DMS53 (cell line): ENCODE measurements at regions not wholly inside any gene's neighbourhood (a gene's known extent, or its start where the extent isn't known, plus 50 kb on each side); places are given as distances from the start of the nearest gene placed in this dataset.
A peak's percentile ranks its signal among the peaks of the same experiment; 100 is the strongest.
"Not testable (repeated sequence)": the region's sequence is repeated elsewhere in the genome, so short reads cannot be mapped to it uniquely, and the experiment has no call there.

Experiments
- DNase-seq: peaks from one replicate; lab custom pipeline; 2025; lab: John Stamatoyannopoulos, UW

DNA sequence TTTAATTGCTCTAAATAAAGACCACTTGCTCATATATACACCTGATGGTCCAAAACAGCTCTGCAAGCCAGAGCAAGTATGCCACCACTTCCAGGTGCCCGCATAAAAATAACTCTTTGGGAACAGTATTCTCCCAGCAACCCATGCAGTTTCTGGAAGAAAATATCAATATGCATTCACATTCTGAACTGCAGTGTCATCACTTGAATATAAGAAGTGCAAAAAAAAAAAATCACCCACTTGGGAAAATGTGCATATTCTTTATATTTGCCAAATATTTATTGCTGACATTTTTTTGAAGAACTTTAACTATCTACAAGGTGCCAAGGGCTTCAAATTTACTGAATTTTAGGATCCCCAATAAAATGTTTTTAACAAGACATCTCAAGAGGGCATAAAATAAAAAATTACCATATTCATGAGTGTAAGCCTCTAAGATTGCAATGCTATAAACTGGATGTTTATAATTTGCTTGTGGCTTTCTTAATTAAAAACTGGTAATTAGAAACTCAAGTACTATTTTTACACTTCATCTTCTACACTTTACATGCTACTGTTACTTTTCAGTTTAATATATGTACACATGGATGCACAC, 360.6 kb upstream of the HNRNPA3 start:
- DNase-seq, result no peak

DNA sequence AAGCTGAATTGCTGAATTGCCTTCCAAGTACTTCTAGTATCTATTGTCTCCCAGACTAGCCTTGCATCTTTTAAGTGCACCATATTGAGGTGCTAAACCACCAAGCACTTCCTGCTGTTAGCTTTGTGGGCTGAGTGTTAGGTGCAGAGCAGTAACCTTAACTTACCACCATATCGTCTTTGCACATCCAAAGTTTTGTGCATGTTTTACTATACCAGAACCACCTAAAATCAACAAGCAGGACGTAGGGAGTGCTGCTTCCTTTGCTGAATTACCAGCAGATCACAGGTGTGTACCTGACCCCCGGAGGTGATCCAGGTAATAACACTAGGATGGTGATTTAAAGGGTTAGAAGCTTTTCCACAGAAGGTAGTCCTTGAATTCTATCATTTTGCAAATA, 359.9 kb upstream of the HNRNPA3 start:
- peak; percentile 74 for DNase-seq

DNA sequence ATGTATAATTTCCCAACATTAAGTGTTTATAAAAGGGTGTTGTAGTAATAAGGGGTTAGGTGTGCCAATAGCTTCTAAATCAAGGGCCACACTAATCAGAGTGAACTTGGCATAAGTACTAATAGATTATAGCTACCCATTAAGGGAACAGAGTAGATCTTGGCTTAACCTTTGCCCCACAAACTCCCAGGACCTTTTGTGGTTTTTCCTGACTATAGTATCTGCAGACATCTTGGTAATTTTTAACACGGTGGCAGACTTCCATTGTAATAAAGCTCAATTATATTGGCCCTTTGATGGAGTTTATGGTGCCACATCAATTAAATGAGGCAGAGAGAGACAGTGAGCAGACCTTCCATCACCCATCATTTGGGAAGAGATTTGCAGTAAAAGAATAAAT, 358.5 kb upstream of the HNRNPA3 start:
- DNase-seq, result no peak

DNA sequence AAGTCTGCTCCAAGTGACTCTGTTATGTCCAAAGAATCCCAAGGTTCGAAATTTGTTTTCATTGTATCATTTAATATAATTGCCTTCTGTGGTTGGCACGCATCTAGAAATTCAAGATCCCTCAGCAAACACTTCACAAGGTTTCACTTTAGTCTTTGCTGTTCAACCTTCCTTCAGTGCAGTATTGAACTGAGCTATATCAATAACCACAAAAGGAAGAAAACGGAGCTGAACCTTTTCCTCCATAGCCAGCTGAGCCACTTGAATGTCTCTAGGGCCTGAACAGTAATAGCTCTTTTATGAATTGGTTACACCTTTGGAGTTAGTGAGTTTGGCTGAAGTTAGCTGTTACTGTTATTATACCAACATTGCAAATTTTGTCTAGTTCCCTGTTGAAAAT, 357.7 kb upstream of the HNRNPA3 start:
- DNase-seq, result peak; percentile 54

DNA sequence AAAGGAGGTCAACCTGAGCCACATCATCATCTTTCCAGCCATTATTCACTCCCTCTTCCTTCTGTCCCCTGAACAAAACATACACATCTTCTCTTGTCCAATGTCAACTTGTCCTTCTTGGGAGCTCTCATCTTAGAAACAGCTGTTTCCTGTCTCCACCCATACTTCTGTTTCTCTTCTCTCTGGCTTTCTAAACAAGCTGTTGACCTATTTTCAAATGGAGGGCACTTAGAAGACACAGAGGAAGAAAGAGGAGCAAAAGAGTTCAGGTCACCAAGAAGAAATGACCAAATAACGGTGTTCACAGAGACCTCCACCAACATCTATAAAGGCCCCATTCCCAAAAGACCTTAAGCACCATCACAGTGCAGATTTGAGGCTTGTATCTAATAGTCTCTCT, 355.9 kb upstream of the HNRNPA3 start:
- peak; percentile 33 for DNase-seq

DNA sequence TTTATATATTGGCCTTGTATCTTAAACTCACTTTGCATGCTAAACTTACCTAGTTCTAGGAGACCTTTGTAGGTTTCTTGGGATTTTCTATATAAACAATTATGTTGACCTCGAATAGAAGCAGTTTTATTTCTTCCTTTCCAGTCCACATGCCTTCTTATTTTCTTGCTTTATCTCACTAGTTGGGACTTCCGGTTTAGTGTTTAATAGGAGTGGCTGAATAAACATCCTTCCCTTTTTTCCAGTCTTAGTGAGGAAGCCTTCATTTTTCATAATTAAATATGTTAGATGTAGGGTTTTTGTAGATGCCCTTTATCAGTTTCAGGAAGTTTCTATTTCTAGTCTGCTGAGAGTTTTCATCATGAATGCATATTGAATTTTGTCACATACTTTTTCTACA, 347.3 kb upstream of the HNRNPA3 start:
- no peak for DNase-seq

DNA sequence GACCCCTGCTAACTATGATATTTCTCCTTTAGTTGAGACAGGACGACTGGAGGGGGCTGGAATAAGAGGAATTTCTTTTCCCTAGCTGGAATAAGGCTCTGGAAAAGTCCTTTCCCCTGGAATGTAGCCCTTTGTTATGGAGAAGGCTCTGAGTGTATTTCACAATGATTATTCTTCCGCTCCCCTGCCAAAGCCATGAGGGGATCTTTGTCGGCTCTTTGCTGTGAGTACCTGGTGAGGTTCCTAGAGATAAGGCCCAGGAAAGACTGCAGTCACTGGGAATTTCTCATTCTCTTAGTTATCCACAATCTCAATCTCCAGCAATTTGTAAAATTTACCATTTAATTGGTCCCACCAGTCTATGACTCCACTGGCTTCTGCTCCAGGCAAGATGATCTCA, 340.2 kb upstream of the HNRNPA3 start:
- no peak for DNase-seq

DNA sequence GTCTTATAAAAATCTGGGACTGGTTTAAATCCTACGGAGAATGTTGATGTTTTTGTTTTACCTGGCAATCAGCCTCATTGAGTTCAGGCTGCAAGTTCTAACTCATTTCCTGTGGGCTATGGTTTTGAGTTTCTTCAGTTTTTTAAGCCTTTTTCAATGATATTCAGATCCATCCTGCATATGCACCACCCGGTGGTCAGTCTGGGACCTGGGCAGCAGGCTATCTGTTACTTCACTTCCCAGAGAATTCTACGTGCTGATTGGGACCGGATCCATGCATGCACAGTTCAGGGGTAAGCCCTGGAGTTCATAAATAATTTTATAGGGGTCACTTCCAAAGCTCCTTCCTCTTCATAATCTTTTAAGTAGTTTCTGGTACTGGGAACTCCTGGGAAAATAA, 339.2 kb upstream of the HNRNPA3 start:
- DNase-seq, result peak; percentile 43

DNA sequence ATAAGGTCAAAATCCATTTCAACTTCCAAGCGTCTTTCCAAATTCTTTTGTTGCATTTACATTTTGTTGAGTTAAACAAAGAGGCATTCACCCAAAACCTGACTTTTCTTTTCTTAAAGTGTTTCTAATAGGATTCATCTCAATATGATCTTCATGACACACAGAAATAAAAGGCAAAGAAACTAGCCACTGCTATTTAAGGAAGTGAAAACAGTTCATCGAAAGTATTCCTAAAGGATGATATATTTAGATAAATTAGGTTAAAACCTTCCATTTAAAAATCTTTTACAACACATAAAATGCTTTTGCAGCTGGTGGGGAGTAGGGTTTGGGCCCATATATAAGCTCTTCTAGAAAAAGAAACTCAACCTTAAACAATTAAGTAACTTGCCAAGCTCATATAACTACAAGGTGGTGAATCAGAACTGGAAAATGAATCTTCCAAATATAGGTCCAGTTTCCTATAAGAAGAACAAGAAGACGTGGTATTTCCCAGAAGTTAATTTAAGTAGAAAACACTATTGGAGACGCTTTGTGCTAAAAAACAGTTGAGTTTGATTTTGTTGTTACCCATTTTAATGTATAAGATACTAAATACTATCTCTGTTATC, 336.0 kb upstream of the HNRNPA3 start:
- DNase-seq, result no peak

DNA sequence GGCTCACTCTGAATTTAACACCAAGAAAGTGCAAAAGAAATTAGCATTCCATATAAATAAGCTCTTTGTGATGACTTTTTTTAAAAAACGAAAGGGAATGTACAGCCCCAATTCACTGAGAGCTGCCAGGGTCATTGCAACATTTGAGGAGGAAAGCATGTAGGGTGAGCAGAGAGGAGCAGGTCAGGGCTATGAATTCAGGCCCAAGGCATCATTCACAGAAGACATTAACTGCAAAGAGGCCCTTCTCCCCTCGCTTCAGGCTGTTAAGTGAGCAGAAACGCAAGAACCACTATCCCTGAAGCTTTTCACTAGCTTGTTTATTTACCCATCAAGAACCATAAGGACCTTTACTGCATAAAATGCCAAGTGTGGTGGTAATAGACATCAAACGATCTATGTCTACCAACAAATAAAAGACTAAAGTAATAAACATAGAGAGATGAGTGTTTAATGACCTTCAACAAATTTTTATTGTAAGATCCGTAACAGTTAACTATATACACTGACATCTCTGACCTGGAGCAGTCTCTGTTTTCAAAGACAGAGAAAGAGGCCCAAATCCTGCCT, 333.1 kb upstream of the HNRNPA3 start:
- DNase-seq, result no peak

DNA sequence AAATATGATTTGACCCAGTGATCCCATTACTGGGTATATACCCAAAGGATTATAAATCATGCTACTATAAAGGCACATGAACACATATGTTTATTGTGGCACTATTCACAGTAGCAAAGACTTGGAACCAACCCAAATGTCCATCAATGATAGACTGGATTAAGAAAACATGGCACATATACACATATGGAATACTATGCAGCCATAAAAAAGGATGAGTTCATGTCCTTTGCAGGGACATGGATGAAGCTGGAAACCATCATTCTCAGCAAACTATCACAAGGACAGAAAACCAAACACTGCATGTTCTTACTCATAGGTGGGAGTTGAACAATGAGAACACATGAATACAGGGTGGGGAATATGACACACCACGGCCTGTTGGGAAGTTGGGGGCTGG, 330.5 kb upstream of the HNRNPA3 start:
- not testable (repeated sequence) for DNase-seq

DNA sequence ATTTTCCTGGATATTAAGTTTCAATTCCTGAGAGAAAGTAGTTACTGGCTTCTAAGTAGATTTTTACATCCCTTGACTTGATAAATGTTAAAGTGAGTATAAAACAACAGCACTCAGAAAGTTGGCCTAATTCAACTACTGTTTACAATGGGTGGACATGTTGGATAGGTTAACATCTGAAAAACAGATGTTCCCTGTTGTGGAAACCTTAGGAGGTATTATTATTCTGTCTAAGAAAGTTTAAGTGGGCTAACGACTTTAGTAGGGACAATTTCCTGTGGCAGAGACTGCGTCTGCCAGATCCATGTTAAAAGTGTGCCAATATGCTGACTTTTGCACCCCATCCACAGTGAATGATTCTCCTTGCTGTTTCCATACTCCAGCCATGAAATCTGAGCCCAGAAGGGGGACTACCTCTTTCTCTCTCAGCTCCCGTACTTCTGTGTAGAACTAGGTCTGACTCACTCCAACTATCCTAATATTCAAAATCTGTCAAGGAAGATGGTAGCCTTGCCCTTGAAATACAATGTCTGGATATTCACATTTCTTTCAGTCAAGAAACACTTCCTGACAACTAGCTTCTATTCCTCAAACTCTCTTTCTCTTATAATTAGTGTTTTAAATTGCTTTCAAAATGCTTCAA, 327.5 kb upstream of the HNRNPA3 start:
- DNase-seq, result no peak

DNA sequence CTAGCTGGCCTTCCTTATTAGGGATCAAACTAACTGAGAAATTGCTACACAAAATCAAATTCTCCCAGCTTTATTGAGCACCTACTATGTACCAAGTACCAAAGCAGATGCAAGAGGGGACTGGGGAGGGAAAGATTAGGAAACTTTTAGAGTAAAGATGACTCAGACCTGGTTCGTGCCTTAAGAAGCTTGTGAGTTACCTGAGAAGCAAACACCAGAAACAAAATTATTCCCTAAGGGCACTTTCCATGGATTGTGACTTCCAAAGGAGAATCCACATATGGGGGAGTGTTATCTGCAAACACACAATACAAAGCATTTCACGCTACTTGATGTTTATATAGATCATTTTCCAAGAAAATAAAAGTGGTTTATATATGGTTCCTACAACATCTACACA, 326.9 kb upstream of the HNRNPA3 start:
- no peak for DNase-seq

DNA sequence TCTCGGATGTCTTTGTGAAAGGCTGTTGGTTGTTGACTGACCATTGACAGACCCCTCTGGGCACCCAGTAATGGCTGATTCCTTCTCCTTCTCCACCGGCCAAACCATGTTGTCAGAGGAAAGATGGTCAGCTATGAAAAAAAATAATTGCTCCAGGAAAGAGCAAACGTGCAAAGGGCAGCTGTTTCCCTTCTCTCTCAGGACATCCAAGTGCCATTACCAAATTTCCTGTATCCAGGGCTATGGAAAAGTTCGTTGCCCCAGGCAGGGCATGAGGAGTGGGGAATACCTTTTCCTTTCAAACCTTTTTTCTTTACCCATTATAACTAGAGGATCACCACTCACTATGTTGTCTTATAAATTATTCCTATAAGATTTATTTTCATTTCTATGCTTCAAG, 321.5 kb upstream of the HNRNPA3 start:
- DNase-seq, result peak; percentile 41

DNA sequence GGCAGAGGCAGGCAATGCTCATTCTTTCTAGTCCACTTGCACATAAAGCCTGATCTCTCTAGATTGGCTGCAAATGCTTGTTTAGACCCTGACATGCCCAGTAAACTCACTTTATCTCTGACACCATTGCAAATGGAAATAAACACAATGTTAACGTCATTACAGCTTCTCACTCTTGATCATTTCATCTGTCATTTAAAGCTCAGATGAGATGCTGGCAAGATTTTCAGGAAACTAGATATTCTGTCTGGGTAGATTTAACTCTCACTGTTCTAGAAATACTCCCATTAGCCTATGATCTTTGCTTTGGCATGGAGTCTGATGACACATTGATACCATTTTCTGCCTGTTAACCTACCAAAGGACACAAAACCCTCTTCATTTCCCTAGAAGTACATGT, 320.7 kb upstream of the HNRNPA3 start:
- peak; percentile 51 for DNase-seq

DNA sequence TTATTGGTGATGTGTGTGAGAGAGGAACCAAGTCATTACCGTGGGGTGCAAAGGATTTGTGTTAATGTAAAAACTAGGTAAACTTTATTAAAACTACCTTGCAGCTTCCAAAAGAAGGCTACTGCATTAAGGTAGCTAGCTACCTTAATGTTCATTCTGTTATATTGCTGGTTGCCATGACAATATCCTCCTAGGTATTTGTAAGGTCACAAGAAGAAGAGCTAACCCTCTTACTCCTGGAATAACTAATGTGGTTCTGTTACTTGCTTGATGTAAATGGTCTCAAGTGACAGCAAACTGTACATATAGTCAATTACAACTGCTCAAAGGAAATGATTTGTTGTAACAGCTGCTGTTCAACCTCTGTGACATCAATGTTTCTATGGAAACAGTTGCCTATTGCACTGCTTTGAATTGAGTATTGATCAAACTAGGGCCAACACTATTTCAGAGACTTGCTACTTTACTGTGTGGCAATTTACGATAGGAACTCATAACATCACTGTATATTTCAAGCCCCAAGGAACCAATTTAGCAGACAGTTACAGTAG, 319.8 kb upstream of the HNRNPA3 start:
- DNase-seq, result peak; percentile 96

DNA sequence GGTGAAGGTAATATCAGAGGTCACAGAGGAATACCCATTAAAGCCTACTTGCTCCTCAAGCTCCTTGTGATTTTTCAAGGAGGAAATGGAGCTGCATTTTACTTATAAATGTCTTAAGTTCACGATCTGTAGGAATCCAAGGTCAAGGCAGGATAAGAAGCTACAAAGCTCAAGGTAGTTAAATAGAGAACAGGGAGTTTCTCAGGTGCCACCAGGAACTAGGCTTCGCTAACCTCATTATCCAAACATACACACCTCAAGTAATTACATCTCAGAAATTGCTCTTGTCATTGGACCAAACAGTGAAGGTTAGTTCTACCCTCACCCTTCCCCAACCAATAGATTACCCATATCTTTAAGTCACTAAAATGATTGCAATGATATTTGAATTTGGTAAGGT, 317.4 kb upstream of the HNRNPA3 start:
- DNase-seq, result no peak

DNA sequence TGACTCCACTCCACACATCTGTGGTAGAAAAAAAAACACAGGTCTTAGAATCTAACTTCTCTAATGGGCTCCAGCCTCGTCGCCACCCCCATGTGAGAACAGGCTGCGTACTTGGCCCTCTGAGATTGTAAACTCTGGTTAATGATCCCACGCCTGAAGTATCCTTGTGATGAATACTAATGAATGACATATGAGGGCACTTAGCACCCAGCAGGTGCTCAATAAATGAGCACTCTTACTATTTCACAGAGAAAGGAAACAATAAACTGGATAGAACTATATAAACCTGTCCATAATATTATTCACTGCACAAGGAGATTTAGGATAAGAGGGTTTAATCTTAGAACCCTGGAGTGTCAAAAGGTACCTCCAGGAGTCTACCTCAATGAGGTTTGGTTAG, 310.1 kb upstream of the HNRNPA3 start:
- no peak for DNase-seq

DNA sequence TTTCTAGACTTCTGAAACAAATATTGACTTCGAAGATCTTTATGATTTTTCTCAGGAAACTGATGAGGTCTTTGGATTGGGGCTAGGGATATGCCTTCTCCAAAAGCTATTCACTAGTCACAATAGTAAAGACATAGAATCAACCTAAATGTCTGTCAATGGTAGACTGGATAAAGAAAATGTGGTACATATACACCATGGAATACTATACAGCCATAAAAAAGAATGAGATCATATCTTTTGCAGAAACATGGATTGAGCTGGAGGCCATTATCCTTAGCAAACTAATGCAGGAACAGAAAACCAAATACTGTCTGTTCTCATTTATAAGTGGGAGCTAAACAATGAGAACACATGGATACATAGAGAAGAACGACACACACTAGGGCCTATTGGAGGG, 308.5 kb upstream of the HNRNPA3 start:
- DNase-seq, result not testable (repeated sequence)

DNA sequence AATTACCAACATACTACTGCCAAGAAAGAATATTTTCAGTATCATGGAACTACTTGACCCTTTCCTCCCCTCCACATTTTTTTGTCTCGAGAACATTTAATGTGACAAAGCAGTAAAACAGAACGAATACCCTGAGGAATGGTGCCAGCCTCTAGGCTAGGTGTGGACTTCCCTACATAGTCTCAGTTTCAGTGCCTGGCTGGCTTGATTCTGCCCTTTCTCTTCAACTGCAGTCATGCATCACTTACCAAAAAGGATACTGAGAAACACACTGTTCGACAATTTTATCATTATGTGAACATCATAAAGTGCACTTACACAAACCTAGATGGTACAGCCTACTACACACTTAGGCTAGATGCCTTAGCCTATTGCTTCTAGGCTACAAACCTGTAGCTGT, 305.3 kb upstream of the HNRNPA3 start:
- DNase-seq, result no peak

DNA sequence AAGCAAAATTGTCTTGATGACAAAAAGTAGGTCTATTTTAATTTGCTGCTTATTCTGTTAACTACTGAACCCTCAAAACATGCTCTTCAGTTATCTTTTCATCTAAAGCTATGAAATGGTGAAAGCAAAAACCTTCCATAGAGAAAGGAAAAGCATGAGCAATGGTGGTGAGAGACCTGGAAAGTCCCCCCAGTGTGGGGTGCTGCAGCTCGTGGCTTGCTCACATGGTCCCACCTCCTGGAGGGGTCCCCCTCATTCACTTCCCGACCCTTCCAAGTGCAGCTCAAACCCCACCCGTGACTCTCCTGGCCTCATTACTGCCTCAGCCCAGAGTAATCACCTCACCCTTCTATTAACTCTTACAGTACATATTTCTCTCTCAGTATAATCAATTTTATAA, 301.8 kb upstream of the HNRNPA3 start:
- no peak for DNase-seq

DNA sequence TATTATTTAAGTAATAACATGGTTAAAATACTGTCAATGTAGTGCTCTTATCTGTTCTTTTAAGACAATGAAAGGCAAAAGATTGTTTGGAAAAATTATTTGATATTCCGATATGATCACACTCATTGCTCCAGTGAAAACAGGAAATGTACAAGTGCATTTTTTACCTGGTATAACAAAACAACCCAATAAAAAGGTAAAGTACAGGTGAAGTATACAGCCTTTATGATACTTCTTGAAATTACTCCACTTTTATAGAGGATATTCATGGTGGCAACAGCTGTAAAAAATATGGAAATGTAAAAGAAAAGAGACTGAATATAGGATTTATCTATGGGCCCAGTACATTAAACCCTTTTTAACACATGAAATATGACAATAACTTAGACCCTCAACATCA, 298.6 kb upstream of the HNRNPA3 start:
- DNase-seq, result no peak

DNA sequence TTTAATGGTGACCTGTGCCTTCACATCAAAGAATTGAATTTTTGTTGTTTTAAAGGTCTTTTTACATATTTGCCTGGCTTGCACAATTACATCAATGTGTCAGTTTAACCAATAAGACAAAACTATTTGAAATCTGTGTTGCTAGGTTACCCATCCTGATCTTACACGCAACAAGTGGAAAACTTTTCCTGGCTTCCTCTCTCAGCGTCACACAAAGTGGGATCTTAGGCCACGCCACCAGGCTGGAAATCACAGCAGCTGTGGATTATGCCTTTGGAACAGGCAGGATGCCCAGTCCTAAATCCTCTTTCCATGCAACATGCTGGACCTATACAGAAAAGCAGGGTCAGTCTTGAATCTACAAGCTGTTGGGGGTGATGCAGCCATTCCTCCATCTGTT, 298.2 kb upstream of the HNRNPA3 start:
- no peak for DNase-seq
